PC-9 (cell line): ENCODE measurements at regions not wholly inside any gene's neighbourhood (a gene's known extent, or its start where the extent isn't known, plus 50 kb on each side); places are given as distances from the start of the nearest gene placed in this dataset.
A peak's percentile ranks its signal among the peaks of the same experiment; 100 is the strongest.

Experiments used
- BruUV-seq: library from RNA; stranded (reverse); fragments of 400-500 nt; replicated peaks from 2 replicates; lab custom pipeline; 2021; lab: Mats Ljungman, UMichigan
- CTCF ChIA-PET: fragments of 300-600 bp; sonication (Branson Sonifier 250); formaldehyde crosslinking; loops from one replicate; lab custom pipeline; 2022; ENCODE audit warnings: antibody characterized with exemption; lab: Charles Lee
- POLR2A ChIA-PET: fragments of 300-600 bp; sonication (Branson Sonifier 250); formaldehyde crosslinking; loops from one replicate; lab custom pipeline; 2022; ENCODE audit warnings: antibody characterized with exemption; ENCODE audit not compliant: unreplicated experiment; lab: Charles Lee
- DNase-seq, 2 experiments: peaks; one replicate each; pipeline versions ENCODE4 v3.0.0 to v3.0.0-alpha.2; 2015 to 2022; ENCODE audit warnings: mixed read lengths in 1 of 2
- H2AFZ ChIP-seq: fragments of 200-600 bp; sonication (generic); 2 replicates; pipeline ENCODE4 v1.8.1; 2017; ENCODE audit warnings: antibody characterized with exemption
- H3F3A ChIP-seq: fragments of 200-600 bp; sonication (generic); 2 replicates; pipeline ENCODE4 v1.8.1; 2017; ENCODE audit warnings: antibody characterized with exemption, mild to moderate bottlenecking, low read depth; ENCODE audit not compliant: insufficient read depth
- H3K27ac ChIP-seq: fragments of 200-600 bp; sonication (generic); 2 replicates; pipeline ENCODE4 v1.6.1; 2016; ENCODE audit warnings: mixed run types
- H3K27me3 ChIP-seq: fragments of 200-600 bp; sonication (generic); 2 replicates; pipeline ENCODE4 v1.6.1; 2016; ENCODE audit warnings: low read depth, mixed run types; ENCODE audit not compliant: insufficient read depth
- H3K36me3 ChIP-seq: fragments of 200-600 bp; sonication (generic); 2 replicates; pipeline ENCODE4 v1.6.1; 2016; ENCODE audit warnings: low read depth, mixed run types
- H3K4me1 ChIP-seq: fragments of 200-600 bp; sonication (generic); replicated peaks from 2 replicates; pipeline ENCODE4 v1.6.1; 2016; ENCODE audit warnings: mixed run types; ENCODE audit not compliant: insufficient read depth
- H3K4me2 ChIP-seq: fragments of 200-600 bp; sonication (generic); 2 replicates; pipeline ENCODE4 v1.6.1; 2017; ENCODE audit warnings: mixed run types
- H3K4me3 ChIP-seq: fragments of 200-600 bp; sonication (generic); 2 replicates; pipeline ENCODE4 v1.6.1; 2016; ENCODE audit warnings: mixed run types
- H3K79me2 ChIP-seq: fragments of 200-600 bp; sonication (generic); 2 replicates; pipeline ENCODE4 v1.6.1; 2017; ENCODE audit warnings: low read depth, mixed run types
- H3K9me2 ChIP-seq: fragments of 200-600 bp; sonication (generic); 2 replicates; pipeline ENCODE4 v1.8.1; 2017; ENCODE audit warnings: mild to moderate bottlenecking; ENCODE audit not compliant: insufficient read depth
- H3K9me3 ChIP-seq: fragments of 200-600 bp; sonication (generic); 2 replicates; pipeline ENCODE4 v1.8.1; 2016; ENCODE audit warnings: low read depth; ENCODE audit not compliant: insufficient read depth
- H4K20me1 ChIP-seq: fragments of 200-600 bp; sonication (generic); 2 replicates; pipeline ENCODE4 v1.8.1; 2017; ENCODE audit not compliant: insufficient read depth
- CTCF ChIP-seq: fragments of 200-600 bp; sonication (generic); conservative IDR thresholded peaks from 2 replicates; pipeline ENCODE4 v1.6.1; 2017; ENCODE audit warnings: mixed run types, antibody characterized with exemption, mild to moderate bottlenecking, moderate library complexity
- EZH2 ChIP-seq: fragments of 200-600 bp; sonication (generic); IDR thresholded peaks from 2 replicates; pipeline ENCODE4 v1.8.0; 2017; ENCODE audit warnings: antibody characterized with exemption, low read depth
- intact Hi-C: fragments of 100-400 bp; cut with micrococcal nuclease; formaldehyde crosslinking; loops from one replicate; pipeline ENCODE4 v1.10.0; 2022; ENCODE audit not compliant: unreplicated experiment

- Histone ChIP-seq H3K9me2 (no peaks in the 10 kb centered on the region), H3K79me2 (no peaks in the 10 kb centered on the region), H4K20me1 (no peaks in the 10 kb centered on the region), H2AFZ (peak overlapping the region; percentile 34; the same call in 1 of the 2 replicates), H3K9me3 (no peaks in the 10 kb centered on the region), H3K27me3 (no peaks in the 10 kb centered on the region), H3K4me2 (no peak overlapping the region), H3K4me3 (no peak overlapping the region), H3K4me1 (no peaks in the 10 kb centered on the region), H3K27ac (no peak overlapping the region), H3K36me3 (no peaks in the 10 kb centered on the region), H3F3A (no peaks in the 10 kb centered on the region)
- ChIA-PET POLR2A (interaction anchor here (0.6 kb wide), 1 partner anchor 162 kb away, joined by 5 read pairs; no protein-coding TSS in a partner anchor), CTCF (no interaction called here)
- no peak for TF ChIP-seq EZH2
- no peak for TF ChIP-seq CTCF
- no peak for DNase-seq
- BruUV-seq, result no TSS peak
- intact Hi-C loops, result loop anchor here (5.0 kb wide), 1 partner anchor 1574 kb away; no protein-coding TSS in a partner anchor
Observed at GRCh38 chr14:42222924-42223471, 616.3 kb downstream of the LRFN5 start.

GRCh38 chr14:42214981-42215491, 608.4 kb downstream of the LRFN5 start:
- intact Hi-C loops, result loop anchor here (10.0 kb wide), 1 partner anchor 290 kb away; no protein-coding TSS in a partner anchor

GRCh38 chr14:42200957-42201356, 594.3 kb downstream of the LRFN5 start:
- Histone ChIP-seq H3K4me3 (no peak overlapping the region), H3K79me2 (no peaks in the 10 kb centered on the region), H3K27ac (no peak overlapping the region), H3F3A (no peaks in the 10 kb centered on the region), H3K27me3 (no peaks in the 10 kb centered on the region), H4K20me1 (no peaks in the 10 kb centered on the region), H3K4me1 (no peaks in the 10 kb centered on the region), H3K9me2 (no peaks in the 10 kb centered on the region; the same call in 1 of the 2 replicates), H3K9me3 (no peaks in the 10 kb centered on the region), H3K4me2 (no peak overlapping the region), H3K36me3 (no peaks in the 10 kb centered on the region), H2AFZ (no peak overlapping the region)
- intact Hi-C loops, result no loop called here
- BruUV-seq, result no TSS peak
- TF ChIP-seq EZH2, result no peak
- TF ChIP-seq CTCF, result no peak
- DNase-seq, result no peak
- CTCF ChIA-PET, result no interaction called here
- POLR2A ChIA-PET, result no interaction called here

More at GRCh38 chr14:42214981-42215491, 608.4 kb downstream of the LRFN5 start:
- Histone ChIP-seq H3K4me1 (peaks cover 15% of the 10 kb centered on the region), H3K9me2 (no peaks in the 10 kb centered on the region), H3F3A (peaks cover 7% of the 10 kb centered on the region; the same call in 1 of the 2 replicates), H3K27ac (peak overlapping the region; percentile 17; the same call in 1 of the 2 replicates), H3K9me3 (no peaks in the 10 kb centered on the region), H4K20me1 (no peaks in the 10 kb centered on the region), H3K36me3 (no peaks in the 10 kb centered on the region), H3K4me2 (peak overlapping the region; percentile 8; the same call in 1 of the 2 replicates), H3K79me2 (no peaks in the 10 kb centered on the region), H2AFZ (no peak overlapping the region), H3K27me3 (no peaks in the 10 kb centered on the region), H3K4me3 (no peak overlapping the region)
- peak; percentile 10 to 54 for DNase-seq
- BruUV-seq, result no TSS peak
- POLR2A ChIA-PET, result no interaction called here
- TF ChIP-seq EZH2 (no peak), CTCF (no peak)
- CTCF ChIA-PET, result no interaction called here
